Stimulated activated effector memory CD8-positive, alpha-beta T cell treated with anti-CD3 and anti-CD28 coated beads, Interleukin-12 subunit alpha, Interleukin-12 subunit beta, amount 100 ng/mL, for 72 hours (primary cell): ENCODE measurements at regions not wholly inside any gene's neighbourhood (a gene's known extent, or its start where the extent isn't known, plus 50 kb on each side); places are given as distances from the start of the nearest gene placed in this dataset.

Experiments
- ATAC-seq: fragments of 150-1000 bp; cut with Tn5 transposase; 2 replicates; pipeline ENCODE4 v1.10.0; 2021
- DNase-seq, 2 donors: peaks; one replicate each; pipeline ENCODE4 v3.0.0; 2021 to 2022; ENCODE audit warnings: low spot score in 2 of 2
- H3K27ac Mint-ChIP-seq: one replicate; pipeline ENCODE4 v1.8.0; 2022; ENCODE audit warnings: mild to moderate bottlenecking, mixed read lengths
- H3K36me3 Mint-ChIP-seq: one replicate; pipeline ENCODE4 v1.8.0; 2022; ENCODE audit warnings: mild to moderate bottlenecking, mixed read lengths
- H3K4me1 Mint-ChIP-seq: one replicate; pipeline ENCODE4 v1.8.0; 2022; ENCODE audit warnings: mixed read lengths
- H3K4me3 Mint-ChIP-seq: one replicate; pipeline ENCODE4 v1.8.0; 2022; ENCODE audit warnings: mild to moderate bottlenecking, mixed read lengths
- H3K9me3 Mint-ChIP-seq: one replicate; pipeline ENCODE4 v1.8.0; 2022; ENCODE audit warnings: mixed read lengths

DNA sequence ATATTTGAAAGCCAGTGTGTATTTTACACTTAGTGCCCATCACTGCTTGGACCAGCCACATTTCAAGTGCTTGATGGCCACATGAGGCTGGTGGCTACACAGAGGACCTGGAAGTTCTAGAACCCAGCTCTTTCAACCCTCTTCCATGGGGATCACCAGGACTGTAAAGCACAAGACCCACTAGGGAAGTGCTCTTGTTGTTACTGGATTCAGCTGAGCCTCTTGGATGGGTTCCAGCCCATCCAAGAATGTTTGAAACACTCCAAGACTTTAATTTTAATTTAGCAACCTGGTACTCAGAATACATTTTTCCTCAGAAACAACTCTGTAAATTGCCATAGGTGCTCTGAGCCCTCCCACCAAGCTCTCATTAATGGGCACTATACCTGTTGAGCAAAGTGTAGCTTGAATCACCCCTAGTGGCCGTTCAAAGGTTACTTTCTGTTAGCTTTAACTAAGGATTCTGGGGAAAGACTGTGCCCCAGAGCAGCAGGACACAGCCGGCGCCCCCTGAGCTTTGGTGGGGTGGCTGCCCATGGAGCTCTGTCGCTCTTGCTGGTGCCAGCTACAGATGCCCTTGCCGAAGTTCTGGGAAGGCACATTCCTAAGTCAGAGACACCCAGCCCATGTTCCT is 212.4 kb downstream of the HSD17B3 start:
- no peak overlapping the region for H3K4me3 Mint-ChIP-seq
- H3K27ac Mint-ChIP-seq = no peak overlapping the region
- DNase-seq = no peak
- H3K36me3 Mint-ChIP-seq = no peaks in the 10 kb centered on the region
- no peak for ATAC-seq
- H3K4me1 Mint-ChIP-seq = no peaks in the 10 kb centered on the region
- H3K9me3 Mint-ChIP-seq = no peaks in the 10 kb centered on the region

DNA sequence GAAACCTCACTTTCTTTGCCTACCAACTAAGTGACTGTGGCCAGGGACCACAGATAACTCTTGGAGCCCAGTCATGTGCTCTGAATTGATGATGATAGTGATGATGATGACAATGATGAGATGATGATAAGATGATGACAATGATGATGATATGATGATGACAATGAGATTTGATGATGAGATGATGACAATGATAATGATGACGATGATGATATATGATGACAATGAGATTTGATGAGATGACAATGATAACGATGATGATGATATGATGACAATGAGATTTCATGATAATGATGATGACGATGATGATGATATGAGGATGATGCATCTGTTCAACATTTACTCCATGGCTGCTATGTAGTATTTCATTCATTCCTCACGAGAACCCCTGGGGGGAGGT is 213.0 kb downstream of the ERCC6L2 start:
- no peaks in the 10 kb centered on the region for H3K4me1 Mint-ChIP-seq
- DNase-seq = no peak
- H3K36me3 Mint-ChIP-seq = no peaks in the 10 kb centered on the region
- ATAC-seq = no peak
- H3K27ac Mint-ChIP-seq = no peak overlapping the region
- no peaks in the 10 kb centered on the region for H3K9me3 Mint-ChIP-seq
- H3K4me3 Mint-ChIP-seq = no peak overlapping the region

DNA sequence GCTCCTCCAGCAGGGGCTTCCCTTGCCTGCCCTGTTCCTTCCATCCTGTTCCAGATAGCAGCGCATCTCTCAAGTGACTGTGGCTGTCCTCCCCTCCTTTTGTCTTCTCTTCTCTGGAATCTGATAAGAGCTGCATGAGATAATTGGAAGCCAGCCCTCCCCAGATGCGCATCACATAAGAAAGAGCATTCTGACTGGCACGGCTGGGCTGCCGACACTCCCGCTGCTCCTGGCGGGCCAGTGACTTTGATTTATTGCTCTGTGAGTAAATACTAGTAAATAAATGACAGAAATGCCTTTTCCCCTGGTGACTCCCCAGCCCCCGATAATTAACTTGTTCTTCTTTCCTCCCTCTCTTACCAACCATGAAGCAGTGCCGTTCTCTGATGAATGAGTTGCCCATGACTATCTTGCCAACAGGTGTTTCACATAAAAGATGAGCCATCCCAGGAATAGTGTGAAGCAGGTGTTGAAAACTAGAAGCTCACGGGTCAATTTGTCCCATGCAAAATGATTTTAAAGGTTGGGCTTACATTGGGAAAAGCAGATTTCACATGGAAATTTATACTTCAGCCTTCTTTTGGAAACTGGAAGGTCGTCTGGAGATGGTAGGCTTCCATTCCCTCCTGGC is 212.3 kb downstream of the ERCC6L2 start:
- Mint-ChIP-seq H3K4me3 (no peak overlapping the region), H3K9me3 (no peaks in the 10 kb centered on the region), H3K27ac (no peak overlapping the region), H3K4me1 (no peaks in the 10 kb centered on the region), H3K36me3 (peaks cover 3% of the 10 kb centered on the region)
- DNase-seq (no peak), ATAC-seq (no peak)

DNA sequence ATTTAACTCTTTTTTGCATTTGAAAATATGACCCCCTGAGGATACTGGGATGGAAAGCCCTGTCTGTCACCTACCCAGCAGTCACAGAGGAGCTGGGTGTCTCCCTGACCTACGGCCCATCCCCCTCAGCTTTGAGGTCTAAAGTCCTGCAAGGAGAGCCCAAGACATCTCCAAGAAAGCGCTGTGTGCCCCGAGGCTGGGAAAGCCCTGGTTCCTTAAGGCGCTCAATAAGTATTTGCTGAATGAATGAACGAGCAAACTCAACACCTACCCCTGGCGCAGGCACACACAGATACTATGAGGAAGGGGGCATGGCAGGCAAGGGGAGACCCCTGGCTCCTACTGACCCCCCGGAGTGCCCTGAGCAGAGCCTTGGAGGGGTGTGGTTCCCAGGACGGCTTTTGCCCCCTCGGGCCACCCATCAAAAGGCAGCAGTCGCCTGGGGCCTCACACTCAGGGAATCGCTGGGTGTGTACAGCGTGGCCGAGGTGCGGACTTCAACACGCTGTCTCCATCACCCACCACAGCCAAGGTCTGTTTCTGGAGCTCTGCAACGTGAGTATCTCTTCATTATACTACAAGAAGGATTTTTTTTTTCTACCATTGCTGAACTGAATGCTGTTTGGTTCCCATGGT is 211.6 kb downstream of the ERCC6L2 start:
- ATAC-seq = no peak
- Mint-ChIP-seq H3K9me3 (no peaks in the 10 kb centered on the region), H3K36me3 (peaks cover 5% of the 10 kb centered on the region), H3K27ac (no peak overlapping the region), H3K4me1 (no peaks in the 10 kb centered on the region), H3K4me3 (no peak overlapping the region)
- DNase-seq = no peak

DNA sequence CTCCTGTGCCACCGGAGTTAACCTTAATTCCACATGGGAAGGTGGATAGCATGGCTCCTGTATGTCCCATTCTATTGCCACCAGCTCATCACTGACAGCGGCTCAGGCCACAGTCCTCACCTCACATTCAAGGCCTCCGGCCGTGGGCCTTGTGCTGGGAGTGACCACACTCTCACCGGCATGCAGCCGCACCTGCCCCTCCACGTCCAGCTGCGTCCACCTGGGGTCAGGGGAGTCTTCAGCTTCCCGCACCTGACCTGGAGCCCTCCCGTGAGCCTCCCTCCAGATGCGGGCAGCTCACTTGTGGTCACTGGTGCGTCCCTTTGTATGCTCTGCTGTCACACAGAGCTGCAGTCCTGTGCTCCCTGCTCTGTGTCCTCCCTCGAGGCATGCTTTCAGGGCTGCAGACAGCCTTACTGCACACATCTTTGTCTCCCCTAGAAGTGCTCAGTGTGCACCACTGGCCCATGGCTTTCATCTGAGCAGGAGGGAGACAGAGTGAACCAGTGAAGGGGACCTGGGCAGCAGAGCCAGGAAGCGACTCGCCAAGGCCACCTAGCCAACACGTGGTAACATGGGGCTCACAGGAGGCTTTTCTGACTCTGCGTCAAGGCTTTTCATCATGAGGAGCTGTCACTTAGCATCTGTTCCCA is 210.1 kb downstream of the ERCC6L2 start:
- DNase-seq (no peak), ATAC-seq (no peak)
- Mint-ChIP-seq H3K36me3 (peaks cover 5% of the 10 kb centered on the region), H3K4me3 (no peak overlapping the region), H3K4me1 (no peaks in the 10 kb centered on the region), H3K27ac (no peak overlapping the region), H3K9me3 (no peaks in the 10 kb centered on the region)

DNA sequence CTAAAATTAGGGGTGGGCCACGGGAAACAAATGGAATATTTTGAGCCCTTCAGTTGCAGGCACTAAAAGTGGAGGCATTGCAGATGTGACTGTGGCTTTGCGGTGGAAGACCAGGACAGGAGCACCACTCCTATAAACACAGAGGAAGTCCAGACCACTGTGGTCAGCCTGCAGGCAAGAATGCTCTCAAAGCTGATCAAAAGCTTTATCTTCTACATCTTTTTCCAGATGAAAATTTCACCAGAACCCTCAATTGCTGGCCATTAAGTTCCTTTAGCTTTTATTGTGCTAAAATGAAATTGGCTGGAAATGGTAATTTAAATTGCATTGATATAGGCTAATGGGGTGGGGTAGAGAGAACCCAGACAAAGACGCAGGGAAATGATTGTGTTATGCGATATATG is 208.8 kb downstream of the ERCC6L2 start:
- H3K4me3 Mint-ChIP-seq = no peak overlapping the region
- H3K4me1 Mint-ChIP-seq = no peaks in the 10 kb centered on the region
- ATAC-seq = no peak
- no peaks in the 10 kb centered on the region for H3K9me3 Mint-ChIP-seq
- no peak for DNase-seq
- peaks cover 5% of the 10 kb centered on the region for H3K36me3 Mint-ChIP-seq
- no peak overlapping the region for H3K27ac Mint-ChIP-seq

DNA sequence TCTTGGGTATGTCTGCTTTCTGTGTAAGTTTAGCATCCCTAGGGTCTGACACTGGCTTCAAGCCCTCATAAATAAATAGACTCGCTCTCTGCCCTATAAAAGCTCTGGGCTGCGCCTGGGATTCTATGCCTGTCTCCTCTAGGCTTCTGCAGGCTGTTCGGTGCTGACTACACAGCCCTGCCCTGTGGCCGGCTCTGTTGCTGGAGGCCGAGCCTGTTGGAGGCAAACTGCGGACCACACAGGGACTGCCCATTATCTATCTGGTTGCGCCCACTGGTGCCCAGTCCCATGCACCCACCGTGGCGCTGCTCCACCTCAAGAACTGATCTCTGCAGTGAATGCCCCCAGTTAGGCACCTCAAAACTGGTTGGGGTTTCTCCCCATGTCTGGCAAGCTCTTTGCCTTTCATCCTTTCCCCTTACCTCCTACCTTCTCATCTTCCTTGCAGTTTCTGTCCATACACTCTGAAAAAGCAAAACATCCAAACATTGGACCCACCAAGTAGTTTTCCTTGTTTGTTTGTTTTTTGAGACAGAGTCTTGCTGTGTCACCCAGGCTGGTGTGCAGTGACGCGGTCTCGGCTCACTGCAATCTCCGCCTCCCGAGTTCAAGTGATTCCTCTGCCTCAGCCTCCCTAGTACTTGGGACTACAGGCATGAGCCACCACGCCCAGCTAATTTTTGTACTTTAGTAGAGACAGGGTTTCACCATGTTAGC is 207.2 kb downstream of the ERCC6L2 start:
- Mint-ChIP-seq H3K9me3 (no peaks in the 10 kb centered on the region), H3K36me3 (peaks cover 5% of the 10 kb centered on the region), H3K4me3 (no peak overlapping the region), H3K4me1 (no peaks in the 10 kb centered on the region), H3K27ac (no peak overlapping the region)
- no peak for ATAC-seq
- no peak for DNase-seq

DNA sequence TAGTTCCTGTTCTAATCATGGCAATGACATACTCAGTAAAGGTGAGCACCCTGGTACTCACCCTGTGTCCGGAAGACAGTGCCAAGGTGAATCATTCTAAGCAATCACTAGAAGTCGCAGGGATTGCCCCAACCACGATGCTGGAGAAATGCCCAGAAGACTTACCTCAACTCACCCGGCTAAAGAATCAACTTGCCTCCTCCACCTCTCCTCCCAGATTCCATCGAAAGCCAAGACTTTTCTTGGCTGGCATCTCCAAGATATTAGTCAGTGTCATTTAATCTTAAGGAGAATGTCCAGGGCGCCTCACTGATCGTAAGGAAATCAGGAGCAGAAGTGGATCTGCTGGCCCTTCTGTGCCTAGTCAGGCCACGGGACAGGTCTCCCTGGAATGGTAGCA is 204.9 kb downstream of the ERCC6L2 start:
- H3K9me3 Mint-ChIP-seq = no peaks in the 10 kb centered on the region
- peaks cover 3% of the 10 kb centered on the region for H3K4me1 Mint-ChIP-seq
- H3K27ac Mint-ChIP-seq = no peak overlapping the region
- no peak for ATAC-seq
- peaks cover 5% of the 10 kb centered on the region for H3K36me3 Mint-ChIP-seq
- H3K4me3 Mint-ChIP-seq = no peak overlapping the region
- no peak for DNase-seq

DNA sequence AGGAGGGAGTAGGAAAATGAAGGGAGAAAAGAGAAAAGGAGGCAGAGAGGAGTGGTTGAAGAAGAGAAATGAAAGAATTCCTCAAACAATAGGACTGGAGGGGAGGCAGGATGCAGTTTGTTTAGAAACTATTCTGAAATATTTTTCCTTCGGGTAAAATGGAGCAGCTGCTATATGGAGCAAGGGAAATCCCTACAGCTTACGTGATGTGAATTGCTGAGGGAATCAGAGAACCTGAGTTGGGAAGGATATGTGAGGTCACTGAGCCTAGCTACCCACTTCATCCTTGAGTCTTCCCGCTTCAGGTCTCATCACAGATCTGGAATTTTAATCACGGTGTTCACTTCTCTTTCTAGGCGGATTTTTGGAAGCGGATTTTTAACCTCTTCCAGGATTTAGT is 204.3 kb downstream of the ERCC6L2 start:
- H3K36me3 Mint-ChIP-seq = peaks cover 5% of the 10 kb centered on the region
- no peak overlapping the region for H3K27ac Mint-ChIP-seq
- no peak for DNase-seq
- no peak for ATAC-seq
- no peaks in the 10 kb centered on the region for H3K9me3 Mint-ChIP-seq
- H3K4me1 Mint-ChIP-seq = peaks cover 8% of the 10 kb centered on the region
- H3K4me3 Mint-ChIP-seq = no peak overlapping the region

DNA sequence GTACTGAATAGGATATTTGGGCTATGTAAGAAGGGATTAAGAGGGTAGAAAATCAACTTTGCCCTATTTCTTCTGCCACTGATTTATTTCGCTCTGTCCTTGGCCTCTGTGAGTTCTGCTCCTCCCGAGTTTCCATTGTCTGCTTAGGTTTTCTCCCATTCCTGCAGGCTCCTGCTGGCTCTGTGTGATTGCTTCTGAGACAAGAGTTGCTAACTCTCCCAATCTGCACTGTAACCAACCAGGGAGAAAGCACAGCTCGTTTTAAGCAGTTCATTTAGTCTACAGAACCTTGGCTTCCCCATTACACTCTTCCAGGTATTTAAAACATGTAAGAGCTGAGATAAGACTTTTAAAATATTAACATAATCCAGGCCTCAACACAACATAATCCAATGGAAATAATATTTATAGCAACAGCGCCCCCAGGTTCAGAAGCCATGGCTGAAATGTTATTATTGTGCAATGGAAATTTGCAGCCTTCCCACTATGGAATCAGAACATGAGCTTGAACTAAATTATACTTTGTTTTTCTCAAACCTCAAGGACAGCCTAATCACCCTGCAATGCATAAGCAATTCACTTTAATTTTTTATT is 203.5 kb downstream of the ERCC6L2 start:
- Mint-ChIP-seq H3K4me3 (no peak overlapping the region), H3K36me3 (peaks cover 5% of the 10 kb centered on the region), H3K4me1 (peaks cover 12% of the 10 kb centered on the region), H3K9me3 (no peaks in the 10 kb centered on the region), H3K27ac (no peak overlapping the region)
- ATAC-seq (no peak), DNase-seq (no peak)

DNA sequence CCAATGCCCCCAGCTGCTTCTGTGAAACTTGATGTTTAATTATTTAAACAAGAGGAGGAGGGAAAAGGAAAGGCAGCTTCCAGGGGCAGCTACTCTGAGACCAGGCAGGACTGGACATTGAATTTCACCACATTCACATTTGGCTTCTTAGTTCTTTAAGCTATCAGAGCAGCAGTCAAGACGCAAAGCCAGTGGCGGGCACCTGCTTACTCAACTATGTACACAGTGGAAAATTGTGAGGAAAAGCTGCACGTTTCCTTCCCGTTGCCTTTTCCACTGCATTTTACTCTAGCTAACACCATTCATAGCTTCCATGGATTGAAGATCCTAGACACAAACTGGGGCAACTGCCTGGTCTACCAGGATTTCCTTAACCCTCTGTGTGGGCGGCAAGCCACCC is 200.3 kb downstream of the ERCC6L2 start:
- H3K27ac Mint-ChIP-seq = peak overlapping the region; percentile 41
- no peak overlapping the region for H3K4me3 Mint-ChIP-seq
- ATAC-seq = no peak
- no peaks in the 10 kb centered on the region for H3K36me3 Mint-ChIP-seq
- H3K9me3 Mint-ChIP-seq = no peaks in the 10 kb centered on the region
- no peak for DNase-seq
- peaks cover 22% of the 10 kb centered on the region for H3K4me1 Mint-ChIP-seq

DNA sequence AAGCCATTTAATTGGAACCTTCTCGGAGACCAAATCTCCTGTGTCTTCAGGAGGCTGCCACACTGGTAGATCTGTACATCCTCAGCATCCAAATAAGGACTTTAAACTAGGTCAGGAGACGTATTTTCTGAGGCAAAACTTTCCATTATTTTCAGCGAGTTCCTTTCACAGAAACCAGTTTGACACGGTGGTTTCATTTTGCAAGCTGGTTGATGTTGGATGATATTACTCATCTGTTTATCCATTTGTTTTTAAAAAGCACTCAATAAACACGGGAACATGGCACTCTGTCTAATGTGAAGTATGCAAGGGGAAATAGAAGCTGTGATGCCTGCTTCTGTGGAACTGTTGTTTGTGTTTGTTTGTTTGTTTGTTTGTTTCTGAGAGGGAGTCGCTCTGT is 199.6 kb downstream of the ERCC6L2 start:
- Mint-ChIP-seq H3K4me3 (peak overlapping the region; percentile 10), H3K9me3 (no peaks in the 10 kb centered on the region), H3K4me1 (peaks cover 22% of the 10 kb centered on the region), H3K27ac (peak overlapping the region; percentile 41), H3K36me3 (no peaks in the 10 kb centered on the region)
- no peak for DNase-seq
- ATAC-seq = peak; percentile 51

DNA sequence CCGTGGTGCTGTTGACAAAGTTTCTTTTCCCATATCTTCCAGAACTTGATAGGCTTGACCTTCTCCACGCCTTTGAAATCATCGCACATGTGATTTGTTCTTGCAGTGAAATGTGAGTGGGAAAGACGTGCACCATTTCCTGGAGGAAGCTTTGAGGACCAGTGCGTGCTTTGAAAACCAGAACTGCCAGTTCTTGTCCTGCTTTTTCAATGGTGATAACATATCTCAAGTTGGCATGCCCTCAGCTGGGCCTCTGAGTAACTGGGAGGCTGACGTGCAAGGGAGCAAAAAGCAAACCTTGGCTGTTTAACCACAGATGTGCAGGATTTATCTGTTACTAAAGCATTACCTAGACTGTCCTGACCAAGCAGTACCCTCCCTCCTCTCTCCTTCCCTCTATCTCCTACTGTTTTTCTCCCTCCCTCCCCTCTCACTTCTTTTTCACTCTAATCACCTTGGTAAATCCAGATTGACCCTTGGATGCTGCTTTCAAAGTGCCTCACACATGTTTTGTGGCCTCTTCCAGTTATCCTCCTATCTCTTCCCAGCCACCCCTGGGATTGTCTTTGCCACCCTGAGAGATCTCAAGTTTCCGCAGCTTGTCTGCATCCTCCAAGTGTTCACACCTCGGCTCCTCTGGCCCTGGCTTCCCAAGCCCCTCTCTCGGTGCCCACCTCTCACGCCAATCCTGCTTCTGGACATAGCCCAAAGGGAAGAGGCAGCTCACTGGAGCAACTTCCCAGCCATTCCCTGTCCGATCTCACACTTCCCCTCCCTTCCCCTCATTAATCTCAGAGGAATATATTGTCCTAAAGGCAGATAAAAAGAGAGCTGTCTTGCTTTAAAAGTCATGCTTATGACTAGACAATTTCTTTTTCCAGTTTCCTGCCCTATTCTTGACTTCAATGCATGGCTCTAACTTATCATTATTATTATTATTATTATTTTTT is 198.3 kb downstream of the ERCC6L2 start:
- ATAC-seq = no peak
- no peak for DNase-seq
- H3K4me3 Mint-ChIP-seq = no peak overlapping the region
- no peaks in the 10 kb centered on the region for H3K36me3 Mint-ChIP-seq
- peaks cover 22% of the 10 kb centered on the region for H3K4me1 Mint-ChIP-seq
- H3K27ac Mint-ChIP-seq = no peak overlapping the region
- no peaks in the 10 kb centered on the region for H3K9me3 Mint-ChIP-seq

DNA sequence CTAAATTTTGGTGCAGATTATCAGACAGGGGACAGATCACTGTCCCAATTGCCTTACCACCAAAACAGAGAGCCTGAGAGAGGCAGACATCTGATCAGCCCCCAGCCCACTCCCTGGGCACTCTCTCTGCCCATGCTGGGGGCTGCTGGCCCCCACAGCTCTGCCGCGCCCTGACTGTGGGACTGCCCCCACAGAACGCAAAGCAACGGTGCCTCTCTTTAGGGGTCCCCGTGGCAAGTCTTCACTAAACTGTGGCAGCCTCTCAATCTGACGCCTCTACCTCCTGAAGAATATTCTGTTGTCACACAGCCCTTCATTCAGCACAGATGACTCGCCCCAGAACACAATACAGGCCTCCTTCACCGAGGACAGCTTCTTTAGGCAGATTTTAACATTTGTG is 197.4 kb downstream of the ERCC6L2 start:
- ATAC-seq (no peak), DNase-seq (no peak)
- Mint-ChIP-seq H3K27ac (no peak overlapping the region), H3K36me3 (no peaks in the 10 kb centered on the region), H3K4me3 (no peak overlapping the region), H3K4me1 (peaks cover 22% of the 10 kb centered on the region), H3K9me3 (no peaks in the 10 kb centered on the region)
